ENCODE measurements at regions not wholly inside any gene's neighbourhood (a gene's known extent, or its start where the extent isn't known, plus 50 kb on each side); places are given as distances from the start of the nearest gene placed in this dataset.

DNA sequence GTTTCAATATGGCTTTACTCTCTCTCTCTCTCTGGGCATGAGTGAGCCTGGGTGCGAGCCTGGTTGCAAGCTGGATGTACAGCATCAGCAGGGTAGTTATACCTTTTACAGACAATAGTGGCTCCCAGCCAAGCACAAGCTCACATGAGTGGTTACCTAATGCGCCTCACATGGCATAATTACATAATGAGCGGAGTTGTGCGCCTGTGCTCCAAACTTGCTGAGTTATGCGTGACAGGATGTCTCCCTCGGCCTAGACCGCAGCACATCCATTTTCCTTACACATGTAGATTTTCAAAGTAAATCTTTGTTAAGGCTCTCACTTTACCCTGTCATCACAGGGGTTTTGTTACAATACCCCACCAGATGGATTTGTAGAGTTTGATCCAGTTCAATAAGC is 233.5 kb upstream of the WWC1 start:
- Mint-ChIP-seq H3K9me3 (ENCODE audit: unreplicated experiment) (no peaks in the 10 kb centered on the region), H3K27ac (ENCODE audit: low read depth, unreplicated experiment) (no peak overlapping the region), H3K4me3 (ENCODE audit: unreplicated experiment) (no peak overlapping the region), H3K4me1 (ENCODE audit: insufficient read depth, unreplicated experiment) (peaks cover 6% of the 10 kb centered on the region), H3K36me3 (ENCODE audit: insufficient read depth, unreplicated experiment) (no peaks in the 10 kb centered on the region), H3K27me3 (ENCODE audit: insufficient read depth, unreplicated experiment) (no peaks in the 10 kb centered on the region)
- BruUV-seq (replicated peaks): no TSS peak
- ChIA-PET CTCF (interaction anchor here (1.0 to 4.6 kb wide), 3 partner anchors 11 to 470 kb away, joined by 5 to 40 read pairs (median 7); no protein-coding TSS in a partner anchor), POLR2A (no interaction called here)
- TF ChIP-seq, protein P1, sequence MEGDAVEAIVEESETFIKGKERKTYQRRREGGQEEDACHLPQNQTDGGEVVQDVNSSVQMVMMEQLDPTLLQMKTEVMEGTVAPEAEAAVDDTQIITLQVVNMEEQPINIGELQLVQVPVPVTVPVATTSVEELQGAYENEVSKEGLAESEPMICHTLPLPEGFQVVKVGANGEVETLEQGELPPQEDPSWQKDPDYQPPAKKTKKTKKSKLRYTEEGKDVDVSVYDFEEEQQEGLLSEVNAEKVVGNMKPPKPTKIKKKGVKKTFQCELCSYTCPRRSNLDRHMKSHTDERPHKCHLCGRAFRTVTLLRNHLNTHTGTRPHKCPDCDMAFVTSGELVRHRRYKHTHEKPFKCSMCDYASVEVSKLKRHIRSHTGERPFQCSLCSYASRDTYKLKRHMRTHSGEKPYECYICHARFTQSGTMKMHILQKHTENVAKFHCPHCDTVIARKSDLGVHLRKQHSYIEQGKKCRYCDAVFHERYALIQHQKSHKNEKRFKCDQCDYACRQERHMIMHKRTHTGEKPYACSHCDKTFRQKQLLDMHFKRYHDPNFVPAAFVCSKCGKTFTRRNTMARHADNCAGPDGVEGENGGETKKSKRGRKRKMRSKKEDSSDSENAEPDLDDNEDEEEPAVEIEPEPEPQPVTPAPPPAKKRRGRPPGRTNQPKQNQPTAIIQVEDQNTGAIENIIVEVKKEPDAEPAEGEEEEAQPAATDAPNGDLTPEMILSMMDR (IDR thresholded peaks at IDR 0.05; ENCODE audit: unreplicated experiment): no peak
- DNase-seq (ENCODE audit: unreplicated experiment): peak; percentile 33
- intact Hi-C loops (cut with micrococcal nuclease): no loop called here

DNA sequence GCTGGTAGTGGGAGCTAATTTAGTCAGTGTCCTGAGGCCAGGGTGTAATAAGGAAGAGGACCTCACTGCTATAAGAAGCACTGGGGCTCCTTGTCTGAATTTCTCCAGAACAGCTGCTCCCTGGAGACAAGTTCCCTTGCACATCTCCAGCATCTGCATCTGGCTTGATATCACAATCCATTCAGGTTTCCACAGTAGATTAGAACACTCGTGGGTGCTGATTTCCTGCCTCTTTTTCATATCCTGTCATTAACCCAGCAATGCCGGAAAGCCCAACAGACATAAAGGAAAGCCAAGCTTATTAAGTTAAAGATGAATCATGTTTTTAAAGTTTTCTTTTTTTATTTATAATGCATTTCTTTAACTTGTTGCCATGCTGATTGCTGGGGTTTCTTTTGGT is 232.3 kb upstream of the WWC1 start:
- Mint-ChIP-seq H3K4me3 (ENCODE audit: unreplicated experiment) (no peak overlapping the region), H3K36me3 (ENCODE audit: insufficient read depth, unreplicated experiment) (no peaks in the 10 kb centered on the region), H3K27ac (ENCODE audit: low read depth, unreplicated experiment) (no peak overlapping the region), H3K4me1 (ENCODE audit: insufficient read depth, unreplicated experiment) (peaks cover 6% of the 10 kb centered on the region), H3K27me3 (ENCODE audit: insufficient read depth, unreplicated experiment) (no peaks in the 10 kb centered on the region), H3K9me3 (ENCODE audit: unreplicated experiment) (no peaks in the 10 kb centered on the region)
- ChIA-PET POLR2A (interaction anchor here (0.6 kb wide), 2 partner anchors 428 to 887 kb away, joined by 3 to 5 read pairs; no protein-coding TSS in a partner anchor), CTCF (interaction anchor here (0.6 to 4.6 kb wide), 5 partner anchors 12 to 1778 kb away, joined by 3 to 40 read pairs (median 3); no protein-coding TSS in a partner anchor)
- no peak for DNase-seq (ENCODE audit: unreplicated experiment)
- TF ChIP-seq, protein P1 (IDR thresholded peaks at IDR 0.05; ENCODE audit: unreplicated experiment): no peak
- intact Hi-C loops (cut with micrococcal nuclease): no loop called here
- no TSS peak for BruUV-seq (replicated peaks)

DNA sequence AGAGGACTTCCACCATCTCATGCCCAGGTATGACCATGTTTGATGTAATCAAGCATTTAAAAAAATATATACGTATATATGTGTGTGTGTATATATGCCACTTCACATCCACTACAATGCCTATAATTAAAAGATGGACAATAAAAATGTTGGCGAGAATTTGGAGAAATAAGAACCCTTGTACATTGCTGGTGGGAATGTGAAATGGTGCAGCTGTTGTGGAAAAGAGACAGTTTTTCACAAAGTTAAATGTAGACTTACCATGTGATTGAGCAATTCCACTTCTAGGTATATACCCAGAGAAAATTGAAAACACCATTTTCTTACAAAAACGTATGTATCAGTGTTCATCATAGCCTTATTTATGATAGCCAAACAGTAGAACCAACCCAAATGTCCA is 229.2 kb upstream of the WWC1 start:
- ChIA-PET CTCF (interaction anchor here (0.6 kb wide), 1 partner anchor 339 kb away, joined by 3 read pairs; no protein-coding TSS in a partner anchor), POLR2A (no interaction called here)
- intact Hi-C loops (cut with micrococcal nuclease): no loop called here
- H3K9me3 Mint-ChIP-seq (ENCODE audit: unreplicated experiment): no peaks in the 10 kb centered on the region
- no peaks in the 10 kb centered on the region for H3K36me3 Mint-ChIP-seq (ENCODE audit: insufficient read depth, unreplicated experiment)
- TF ChIP-seq, protein P1 (IDR thresholded peaks at IDR 0.05; ENCODE audit: unreplicated experiment): no peak
- BruUV-seq (replicated peaks): no TSS peak
- H3K4me3 Mint-ChIP-seq (ENCODE audit: unreplicated experiment): no peak overlapping the region
- no peak for DNase-seq (ENCODE audit: unreplicated experiment)
- peaks cover 10% of the 10 kb centered on the region for H3K4me1 Mint-ChIP-seq (ENCODE audit: insufficient read depth, unreplicated experiment)
- no peaks in the 10 kb centered on the region for H3K27me3 Mint-ChIP-seq (ENCODE audit: insufficient read depth, unreplicated experiment)
- H3K27ac Mint-ChIP-seq (ENCODE audit: low read depth, unreplicated experiment): no peak overlapping the region

DNA sequence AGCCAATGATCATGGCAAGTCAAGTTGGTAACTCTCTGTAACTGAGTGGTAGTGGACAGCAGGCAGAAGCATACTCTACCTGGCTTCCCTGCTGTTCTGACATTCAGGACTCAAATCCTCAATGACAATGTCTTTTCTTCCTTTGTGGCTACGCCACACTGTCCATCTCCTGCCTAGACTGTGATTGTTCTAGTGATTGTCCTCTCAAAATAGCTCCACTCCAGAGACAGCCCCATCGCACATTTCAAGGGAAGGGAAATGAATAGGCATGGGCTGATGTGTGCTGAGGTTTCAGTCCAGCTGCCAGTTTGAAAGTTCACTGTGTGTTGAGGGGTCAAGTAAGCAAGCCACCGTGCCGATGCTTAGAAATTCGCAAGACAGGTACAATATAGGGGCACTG is 227.0 kb upstream of the WWC1 start:
- no peak for DNase-seq (ENCODE audit: unreplicated experiment)
- intact Hi-C loops (cut with micrococcal nuclease): no loop called here
- H3K36me3 Mint-ChIP-seq (ENCODE audit: insufficient read depth, unreplicated experiment): no peaks in the 10 kb centered on the region
- H3K4me3 Mint-ChIP-seq (ENCODE audit: unreplicated experiment): peak overlapping the region; percentile 46
- ChIA-PET POLR2A (interaction anchor here (1.4 kb wide), 1 partner anchor 118 kb away, joined by 3 read pairs; no protein-coding TSS in a partner anchor), CTCF (interaction anchor here (0.6 to 2.5 kb wide), 6 partner anchors 10 to 830 kb away, joined by 3 to 18 read pairs (median 4); no protein-coding TSS in a partner anchor)
- H3K9me3 Mint-ChIP-seq (ENCODE audit: unreplicated experiment): no peaks in the 10 kb centered on the region
- TF ChIP-seq, protein P1 (IDR thresholded peaks at IDR 0.05; ENCODE audit: unreplicated experiment): no peak
- H3K27ac Mint-ChIP-seq (ENCODE audit: low read depth, unreplicated experiment): no peak overlapping the region
- no peaks in the 10 kb centered on the region for H3K27me3 Mint-ChIP-seq (ENCODE audit: insufficient read depth, unreplicated experiment)
- H3K4me1 Mint-ChIP-seq (ENCODE audit: insufficient read depth, unreplicated experiment): peaks cover 10% of the 10 kb centered on the region
- no TSS peak for BruUV-seq (replicated peaks)

All from MCF 10A (cell line).